ENCODE measurements at regions not wholly inside any gene's neighbourhood (a gene's known extent, or its start where the extent isn't known, plus 50 kb on each side); places are given as distances from the start of the nearest gene placed in this dataset.

GRCh38 chr10:62873866-62874265, 57.7 kb upstream of the EGR2 start:
- Histone ChIP-seq H3K4me3 (ENCODE audit: control extremely low read depth in 1 of 5, extremely low read depth in 1 of 5, insufficient read depth in 1 of 5, low read depth in 2 of 5, low read length in 4 of 5) (no peak overlapping the region), H3K9ac (ENCODE audit: low read length) (no peak overlapping the region), H3K4me1 (ENCODE audit: control insufficient read depth in 2 of 2, insufficient read depth in 2 of 2, low read length in 2 of 2) (no peaks in the 10 kb centered on the region), H3K9me3 (ENCODE audit: control extremely low read depth in 1 of 3, control insufficient read depth in 2 of 3, insufficient read depth in 1 of 3, low read length in 2 of 3) (no peaks in the 10 kb centered on the region), H3K27ac (ENCODE audit: low read length in 2 of 2) (no peak overlapping the region), H3K36me3 (replicated peaks in 1 of 2; ENCODE audit: control extremely low read depth in 1 of 2, control insufficient read depth in 1 of 2, extremely low read depth in 1 of 2, insufficient read depth in 2 of 2, low read length in 1 of 2) (no peaks in the 10 kb centered on the region), H2AFZ (ENCODE audit: insufficient read depth, low read depth, low read length, poor library complexity, severe bottlenecking) (no peak overlapping the region), H4K20me1 (ENCODE audit: control insufficient read depth, insufficient read depth, low read length, poor library complexity, severe bottlenecking) (no peaks in the 10 kb centered on the region), H3K4me2 (replicated peaks; ENCODE audit: low read depth, low read length, poor library complexity, severe bottlenecking) (no peak overlapping the region), H3K27me3 (replicated peaks in 1 of 4; ENCODE audit: control extremely low read depth in 1 of 4, control insufficient read depth in 3 of 4, insufficient read depth in 4 of 4, low read length in 3 of 4) (peaks cover 0 to 5% (median 0%) of the 10 kb centered on the region in 4 experiments), H3K79me2 (ENCODE audit: control insufficient read depth, insufficient read depth, low read length) (no peaks in the 10 kb centered on the region)
- no peaks in the 10 kb centered on the region for H3K4me1 Mint-ChIP-seq
- no peak overlapping the region for H3K27ac Mint-ChIP-seq
- no peak for DNase-seq
- no peak for TF ChIP-seq EZH2 (IDR thresholded peaks at IDR 0.05; ENCODE audit: borderline replicate concordance, insufficient read depth, low read depth, low read length, poor library complexity, severe bottlenecking)
- TF ChIP-seq, protein P1, sequence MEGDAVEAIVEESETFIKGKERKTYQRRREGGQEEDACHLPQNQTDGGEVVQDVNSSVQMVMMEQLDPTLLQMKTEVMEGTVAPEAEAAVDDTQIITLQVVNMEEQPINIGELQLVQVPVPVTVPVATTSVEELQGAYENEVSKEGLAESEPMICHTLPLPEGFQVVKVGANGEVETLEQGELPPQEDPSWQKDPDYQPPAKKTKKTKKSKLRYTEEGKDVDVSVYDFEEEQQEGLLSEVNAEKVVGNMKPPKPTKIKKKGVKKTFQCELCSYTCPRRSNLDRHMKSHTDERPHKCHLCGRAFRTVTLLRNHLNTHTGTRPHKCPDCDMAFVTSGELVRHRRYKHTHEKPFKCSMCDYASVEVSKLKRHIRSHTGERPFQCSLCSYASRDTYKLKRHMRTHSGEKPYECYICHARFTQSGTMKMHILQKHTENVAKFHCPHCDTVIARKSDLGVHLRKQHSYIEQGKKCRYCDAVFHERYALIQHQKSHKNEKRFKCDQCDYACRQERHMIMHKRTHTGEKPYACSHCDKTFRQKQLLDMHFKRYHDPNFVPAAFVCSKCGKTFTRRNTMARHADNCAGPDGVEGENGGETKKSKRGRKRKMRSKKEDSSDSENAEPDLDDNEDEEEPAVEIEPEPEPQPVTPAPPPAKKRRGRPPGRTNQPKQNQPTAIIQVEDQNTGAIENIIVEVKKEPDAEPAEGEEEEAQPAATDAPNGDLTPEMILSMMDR (IDR thresholded peaks at IDR 0.05) = no peak
- H3K9me3 Mint-ChIP-seq (ENCODE audit: insufficient read depth) = no peaks in the 10 kb centered on the region
- H3K4me3 Mint-ChIP-seq = no peak overlapping the region
- no peak for ATAC-seq (ENCODE audit: low read depth)
- peaks cover 14% of the 10 kb centered on the region for H3K27me3 Mint-ChIP-seq
- CTCF ChIA-PET = no interaction called here
- POLR2A ChIA-PET = no interaction called here
- WGBS (ENCODE audit: insufficient coverage) = no CpG with 5 or more reads among the region's 2 CpGs
- intact Hi-C loops (cut with micrococcal nuclease) = no loop called here

- no peaks in the 10 kb centered on the region for H3K4me1 ChIP-seq (ENCODE audit: control insufficient read depth in 2 of 2, insufficient read depth in 2 of 2, low read length in 2 of 2)
- Mint-ChIP-seq H3K4me3 (no peak overlapping the region), H3K27ac (no peak overlapping the region), H3K27me3 (peaks cover 12% of the 10 kb centered on the region), H3K4me1 (no peaks in the 10 kb centered on the region), H3K9me3 (ENCODE audit: insufficient read depth) (no peaks in the 10 kb centered on the region)
- H2AFZ ChIP-seq (ENCODE audit: insufficient read depth, low read depth, low read length, poor library complexity, severe bottlenecking) = no peak overlapping the region
- no peaks in the 10 kb centered on the region for H3K79me2 ChIP-seq (ENCODE audit: control insufficient read depth, insufficient read depth, low read length)
- H3K9ac ChIP-seq (ENCODE audit: low read length) = no peak overlapping the region
- TF ChIP-seq, protein P1 (IDR thresholded peaks at IDR 0.05) = no peak
- TF ChIP-seq EZH2 (IDR thresholded peaks at IDR 0.05; ENCODE audit: borderline replicate concordance, insufficient read depth, low read depth, low read length, poor library complexity, severe bottlenecking) = no peak
- H3K4me3 ChIP-seq (ENCODE audit: control extremely low read depth in 1 of 5, extremely low read depth in 1 of 5, insufficient read depth in 1 of 5, low read depth in 2 of 5, low read length in 4 of 5) = no peak overlapping the region
- ATAC-seq (ENCODE audit: low read depth) (no peak), DNase-seq (no peak)
- ChIA-PET POLR2A (no interaction called here), CTCF (no interaction called here)
- intact Hi-C loops (cut with micrococcal nuclease) = no loop called here
- peaks cover 0 to 5% (median 0%) of the 10 kb centered on the region in 4 experiments for H3K27me3 ChIP-seq (replicated peaks in 1 of 4; ENCODE audit: control extremely low read depth in 1 of 4, control insufficient read depth in 3 of 4, insufficient read depth in 4 of 4, low read length in 3 of 4)
- no peak overlapping the region for H3K4me2 ChIP-seq (replicated peaks; ENCODE audit: low read depth, low read length, poor library complexity, severe bottlenecking)
- no peak overlapping the region for H3K27ac ChIP-seq (ENCODE audit: low read length in 2 of 2)
- no peaks in the 10 kb centered on the region for H3K36me3 ChIP-seq (replicated peaks in 1 of 2; ENCODE audit: control extremely low read depth in 1 of 2, control insufficient read depth in 1 of 2, extremely low read depth in 1 of 2, insufficient read depth in 2 of 2, low read length in 1 of 2)
- WGBS (ENCODE audit: insufficient coverage) = 82% methylated on average over 4 of the region's 7 CpGs
- no peaks in the 10 kb centered on the region for H4K20me1 ChIP-seq (ENCODE audit: control insufficient read depth, insufficient read depth, low read length, poor library complexity, severe bottlenecking)
- H3K9me3 ChIP-seq (ENCODE audit: control extremely low read depth in 1 of 3, control insufficient read depth in 2 of 3, insufficient read depth in 1 of 3, low read length in 2 of 3) = no peaks in the 10 kb centered on the region
Measured at GRCh38 chr10:62870866-62871265, 54.7 kb upstream of the EGR2 start.

Measured in B cell (primary cell).